SKM-1 treated with dmso at 0.1 percent for 144 hours (cell line): ENCODE measurements at regions not wholly inside any gene's neighbourhood (a gene's known extent, or its start where the extent isn't known, plus 50 kb on each side); places are given as distances from the start of the nearest gene placed in this dataset.
"Not testable (repeated sequence)": the region's sequence is repeated elsewhere in the genome, so short reads cannot be mapped to it uniquely, and the experiment has no call there.

ENCODE experiments used
- DNase-seq: peaks from one replicate; lab custom pipeline; 2025; ENCODE audit not compliant: unreplicated experiment; lab: John Stamatoyannopoulos, UW

DNA sequence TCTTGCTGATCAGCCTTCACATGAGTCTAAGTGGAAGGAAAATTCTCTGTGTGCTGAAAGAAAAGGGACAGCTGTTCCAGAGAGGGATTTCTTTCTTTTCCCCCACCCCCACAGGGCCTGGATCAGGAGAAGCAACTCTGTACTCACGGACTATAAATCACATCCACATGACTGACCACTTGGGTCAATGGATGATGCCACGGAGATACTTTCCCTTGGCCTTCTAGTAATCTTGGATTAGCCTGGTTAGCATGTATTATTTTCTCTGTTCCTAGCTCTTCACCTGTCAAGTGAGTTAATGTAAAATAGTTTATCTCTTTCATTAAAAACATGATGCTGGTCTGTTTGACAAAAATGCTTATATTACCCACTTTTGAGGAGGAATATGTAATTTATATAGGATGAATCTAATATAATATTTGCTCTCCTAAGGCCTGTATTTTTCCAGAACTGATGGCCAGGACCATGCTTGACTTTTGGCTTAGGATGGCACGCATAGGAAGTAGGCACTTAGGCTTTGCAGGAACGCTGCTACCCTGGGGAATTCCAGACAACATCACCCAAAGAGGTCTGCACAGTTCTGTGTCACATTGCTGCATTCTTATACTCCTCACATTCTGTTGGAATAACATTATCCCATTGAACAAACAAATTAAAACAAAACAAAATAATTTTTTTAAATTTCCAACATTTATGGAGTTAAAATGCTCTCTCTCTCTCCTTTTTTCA lies 892.1 kb downstream of the TLE1 start:
- no peak for DNase-seq

DNA sequence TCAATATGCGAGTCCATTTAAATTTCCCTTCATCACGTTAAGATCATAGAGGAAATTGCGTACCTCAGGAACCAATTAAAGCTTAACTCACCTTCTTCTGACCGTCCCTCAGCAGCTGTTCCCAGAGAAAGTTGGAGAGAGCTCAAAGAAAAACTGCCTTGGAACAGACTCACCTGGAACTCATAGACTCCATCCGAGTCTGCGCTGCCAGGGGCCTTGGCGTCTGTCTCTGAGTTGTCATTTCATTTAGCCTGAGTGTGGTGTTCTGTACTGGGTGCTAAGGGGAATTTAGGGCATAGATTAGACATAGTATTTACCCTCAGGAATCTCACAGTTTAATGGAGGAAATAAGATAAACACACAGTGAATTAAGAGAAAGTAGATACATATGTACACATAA lies 892.7 kb downstream of the TLE1 start:
- no peak for DNase-seq

DNA sequence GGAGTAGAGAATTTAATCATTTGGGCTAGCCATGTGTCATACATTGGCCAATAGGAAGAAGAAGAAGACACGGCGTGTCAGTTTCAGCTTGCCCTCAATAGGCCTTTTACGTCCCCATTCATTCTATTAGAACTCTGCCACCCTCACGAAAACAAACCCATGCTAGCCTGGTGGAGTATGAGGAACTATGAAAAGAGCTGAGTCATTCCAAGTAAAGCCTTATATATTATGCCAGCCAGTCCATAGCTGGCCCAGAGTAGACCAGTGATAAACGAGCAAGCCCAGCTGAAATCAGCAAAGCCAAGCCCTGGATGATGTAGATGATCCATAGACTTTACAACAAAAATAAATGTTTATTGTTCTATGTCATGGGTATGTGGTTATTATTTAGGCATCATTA lies 895.1 kb downstream of the TLE1 start:
- DNase-seq = no peak

DNA sequence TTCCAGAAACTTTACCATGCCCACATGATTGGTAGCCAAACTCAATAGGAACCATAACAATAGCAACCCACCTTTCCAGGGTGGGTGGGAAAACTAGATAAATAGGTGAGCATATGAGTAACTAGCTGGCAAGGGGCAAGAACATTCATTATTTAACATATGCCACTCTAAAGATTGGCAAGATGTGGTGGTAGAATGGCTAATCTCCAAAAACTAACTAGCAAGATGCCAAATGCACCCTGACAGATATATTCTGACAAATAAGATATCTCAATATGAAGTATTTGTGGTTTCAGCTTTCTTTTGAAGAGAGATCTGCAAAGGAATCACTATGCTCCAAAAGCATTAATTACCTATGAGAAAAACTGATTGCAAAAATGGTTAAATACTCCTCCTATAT lies 895.6 kb downstream of the TLE1 start:
- no peak for DNase-seq

- no peak for DNase-seq
Measured at GRCh38 chr9:80792726-80793125, 896.6 kb downstream of the TLE1 start.

GRCh38 chr9:80791836-80792235 lies 897.5 kb downstream of the TLE1 start:
- no peak for DNase-seq

DNA sequence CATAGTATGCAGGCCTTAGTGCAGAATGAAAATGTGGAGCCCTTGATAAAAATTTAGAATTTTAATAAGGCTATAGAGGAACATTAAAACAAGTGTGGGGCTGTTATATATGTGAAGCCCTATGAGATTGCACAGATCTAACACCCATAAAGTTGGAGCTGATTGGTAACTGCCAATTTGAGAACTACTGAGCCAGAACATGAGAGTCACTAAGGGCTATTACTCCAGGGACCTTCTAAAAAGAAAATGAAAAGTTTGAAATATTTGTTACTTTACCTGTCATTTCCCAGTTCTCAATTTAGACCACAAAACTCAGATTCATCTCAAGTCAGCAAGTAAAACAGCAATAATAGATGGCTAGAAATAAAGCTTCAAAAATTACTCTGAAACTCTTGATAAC lies 898.6 kb downstream of the TLE1 start:
- DNase-seq = no peak

DNA sequence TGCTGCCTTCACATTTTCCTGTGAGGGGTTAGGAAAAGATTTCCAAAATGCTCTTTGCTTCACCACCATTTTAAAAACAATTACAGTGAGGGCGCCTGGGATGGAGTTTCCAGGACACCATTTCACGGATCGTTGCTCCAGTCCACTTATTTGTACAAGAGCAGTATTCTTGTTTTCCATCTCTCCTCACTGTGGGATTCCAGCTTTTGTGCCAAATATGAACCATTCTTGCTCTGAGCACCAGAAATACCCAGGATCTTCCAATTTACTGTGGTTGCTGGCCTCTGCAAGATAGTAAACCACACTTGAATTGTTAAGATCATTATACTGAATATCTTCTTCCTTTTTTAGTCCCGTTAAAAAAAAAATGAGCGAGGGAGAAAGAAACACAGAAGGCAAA lies 899.5 kb downstream of the TLE1 start:
- DNase-seq = no peak

DNA sequence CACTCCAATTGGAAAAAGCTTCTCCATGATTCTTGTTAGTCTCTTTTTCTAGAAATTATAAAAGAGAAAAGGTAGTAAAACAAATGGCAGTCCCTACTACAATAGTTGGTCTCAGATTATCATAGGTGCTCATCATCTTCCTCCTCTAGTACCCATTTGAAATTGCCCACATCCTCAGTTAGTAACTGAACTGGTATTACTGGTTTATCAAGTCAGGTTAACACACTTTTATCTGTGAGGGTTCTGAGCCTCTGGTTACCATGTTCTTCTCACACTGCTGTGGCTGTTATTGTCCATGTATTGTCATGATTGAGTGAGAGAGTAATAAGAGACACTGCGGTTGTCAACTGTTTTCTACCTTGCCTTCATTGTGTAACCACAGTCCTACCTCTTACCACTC lies 901.7 kb downstream of the TLE1 start:
- DNase-seq = no peak

DNA sequence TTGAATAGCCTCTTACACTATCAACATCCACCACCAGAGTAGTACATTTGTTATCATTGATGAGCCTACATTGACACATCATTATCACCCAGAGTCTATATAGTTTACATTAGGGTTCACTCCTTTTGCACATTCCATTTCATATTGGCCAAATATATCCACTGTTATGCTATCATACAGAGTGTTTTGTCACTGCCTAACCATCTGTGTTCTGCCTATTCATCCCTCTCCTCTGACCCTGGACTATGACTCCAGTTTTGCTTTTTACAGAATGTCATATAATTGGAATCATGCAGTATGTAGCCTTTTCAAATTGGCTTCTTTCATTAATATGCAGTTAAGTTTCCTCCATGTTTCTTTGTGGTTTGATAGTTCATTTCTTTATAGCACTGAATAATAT lies 904.7 kb downstream of the TLE1 start:
- no peak for DNase-seq

DNA sequence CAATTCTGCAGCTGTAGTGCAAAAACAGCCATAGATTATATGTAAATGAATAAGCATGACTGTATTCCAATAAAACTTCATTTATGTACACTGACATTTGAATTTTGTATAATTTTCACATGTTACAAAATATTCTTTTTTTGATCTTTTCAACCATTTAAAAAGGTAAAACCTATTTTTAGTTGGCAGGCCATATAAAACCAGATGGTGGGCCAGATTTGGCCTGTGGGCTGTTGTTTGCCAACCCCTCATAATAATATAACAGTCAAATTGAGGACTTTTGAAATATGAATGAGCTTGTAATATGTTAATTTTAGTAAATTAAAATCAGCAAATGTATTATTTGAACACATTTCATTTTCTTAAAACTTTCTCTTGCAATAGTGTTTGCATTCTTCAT lies 913.4 kb downstream of the TLE1 start:
- no peak for DNase-seq

DNA sequence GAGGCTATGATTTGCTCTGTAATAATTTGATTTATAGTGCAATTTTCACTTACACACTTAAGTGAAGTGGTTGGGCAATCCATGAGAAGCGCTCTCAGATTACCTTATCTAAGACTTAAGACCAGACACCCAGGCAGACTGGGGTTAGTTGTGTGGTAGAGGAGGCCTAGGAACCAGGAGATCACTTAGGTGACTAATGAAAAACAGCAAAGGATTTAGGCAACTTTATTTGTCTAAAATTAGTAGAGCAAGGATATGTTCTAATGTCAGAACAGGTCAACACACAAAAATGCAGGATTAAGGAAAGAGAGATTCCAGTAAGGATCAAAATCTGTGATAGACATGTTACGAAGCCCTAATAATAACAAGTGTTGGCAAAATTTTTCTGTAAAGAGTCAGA lies 913.8 kb downstream of the TLE1 start:
- DNase-seq = no peak

DNA sequence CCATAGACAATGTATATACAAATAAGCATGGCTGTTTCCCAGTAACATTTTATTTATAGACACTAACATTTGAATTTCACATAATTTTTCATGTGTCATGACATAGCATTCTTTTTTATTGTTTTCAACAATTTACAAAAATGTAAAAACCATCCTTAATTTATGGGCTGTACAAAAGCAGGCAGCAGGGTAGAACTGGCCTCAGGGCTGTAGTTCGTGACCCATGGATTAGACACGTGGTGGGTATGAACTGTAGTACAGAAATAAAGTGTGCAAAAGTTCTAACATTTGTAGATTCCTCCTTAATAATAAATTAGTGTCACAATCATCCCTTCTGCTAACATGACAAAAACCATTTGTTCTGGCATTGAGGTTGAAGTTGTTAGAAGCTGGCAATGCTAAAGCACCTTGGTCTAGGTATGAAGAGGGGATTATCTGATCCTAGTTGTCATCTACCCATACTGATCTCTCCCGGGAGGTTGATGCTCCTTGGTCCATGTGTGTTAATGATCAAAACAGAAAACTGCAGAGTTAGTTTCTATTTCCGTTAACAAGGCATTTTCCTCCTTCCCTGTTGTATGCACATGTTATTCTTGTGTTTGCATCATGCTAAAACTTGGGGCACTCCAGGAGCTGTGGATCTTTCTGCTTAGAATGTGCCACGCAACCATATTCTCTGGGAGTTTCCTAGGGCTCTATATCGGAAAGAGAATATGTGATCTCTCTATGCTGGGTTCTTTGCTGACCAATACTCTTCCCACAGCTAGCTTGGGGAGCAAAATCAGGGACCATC lies 917.6 kb downstream of the TLE1 start:
- no peak for DNase-seq

- DNase-seq = no peak
Measured at GRCh38 chr9:80763536-80763935, 925.8 kb downstream of the TLE1 start.

DNA sequence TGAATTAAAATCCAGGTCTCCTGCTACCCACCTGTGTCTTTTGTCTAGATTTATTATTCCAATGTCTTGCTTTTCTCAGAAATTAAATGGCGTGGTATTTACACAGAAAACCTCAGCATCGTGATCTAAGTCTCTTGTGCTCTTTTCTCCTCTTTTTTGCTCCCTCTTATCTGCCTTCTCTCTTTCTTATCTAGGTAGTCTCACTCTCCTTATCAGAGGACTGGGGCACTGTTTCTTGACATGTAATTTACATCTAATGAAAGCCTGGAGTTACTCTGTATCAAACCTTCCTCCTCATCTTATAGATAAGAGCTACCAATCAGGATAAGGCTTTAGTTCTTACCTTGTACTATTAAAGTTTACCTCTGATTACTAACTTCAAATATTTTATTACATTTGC lies 933.8 kb downstream of the TLE1 start:
- DNase-seq = no peak

GRCh38 chr9:80747056-80747455 lies 942.3 kb downstream of the TLE1 start:
- DNase-seq = not testable (repeated sequence)

DNA sequence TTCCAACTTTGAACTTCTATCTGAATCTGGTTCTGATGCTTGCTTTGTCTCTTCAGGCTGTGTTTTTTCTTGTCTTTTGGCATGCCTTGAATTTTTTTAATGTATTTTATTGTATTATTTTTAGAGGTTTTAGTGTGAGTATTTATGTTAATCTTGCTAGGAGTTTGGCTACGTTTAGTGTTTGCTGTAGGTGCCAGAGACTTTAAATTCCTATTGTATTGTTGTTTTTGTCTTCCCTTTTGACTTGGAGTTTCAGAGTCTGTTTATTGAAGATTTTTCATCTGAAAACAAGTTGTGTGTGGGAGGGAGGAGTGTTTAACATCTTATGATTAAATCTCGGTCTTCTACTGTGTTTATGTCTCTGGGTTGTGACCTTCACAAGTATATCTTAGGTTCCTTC lies 956.8 kb downstream of the TLE1 start:
- DNase-seq = no peak

DNA sequence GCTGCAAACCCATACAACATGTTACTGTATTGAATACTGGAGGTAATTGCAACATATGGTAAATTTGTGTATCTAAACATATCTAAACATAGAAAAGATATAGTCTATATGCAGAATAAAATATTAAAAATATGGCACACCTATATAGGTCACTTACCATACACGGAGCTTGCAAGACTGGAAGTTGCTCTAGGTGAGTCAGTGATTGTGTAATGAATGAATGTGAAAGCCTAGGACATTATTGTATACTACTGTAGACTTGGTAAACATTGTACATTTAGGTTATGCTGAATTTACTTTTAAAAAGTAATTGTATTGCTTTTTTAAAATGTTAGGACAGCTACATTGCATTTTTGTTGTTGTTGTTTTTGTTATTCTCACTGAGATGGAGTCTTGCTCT lies 968.8 kb downstream of the TLE1 start:
- no peak for DNase-seq

DNA sequence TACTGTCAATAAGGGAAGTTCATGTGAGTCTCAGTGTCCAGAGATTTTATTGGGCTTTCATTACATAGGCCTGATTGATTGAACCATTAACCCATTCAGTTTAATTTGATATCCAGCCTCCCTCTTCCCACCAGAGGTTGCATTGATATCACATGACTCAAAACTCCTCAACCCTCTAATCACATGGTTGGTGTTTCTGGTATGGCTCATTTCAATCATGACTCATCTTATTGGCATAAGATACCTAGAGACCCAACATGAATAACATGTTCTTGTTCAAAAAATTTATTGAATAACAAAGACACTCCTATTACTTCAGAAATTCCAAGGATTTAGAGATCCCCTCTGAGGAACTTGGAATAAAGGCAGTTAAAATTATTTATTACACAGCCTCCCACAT lies 982.2 kb downstream of the TLE1 start:
- DNase-seq = no peak

- no peak for DNase-seq
Measured at GRCh38 chr9:80701061-80701460, 988.3 kb downstream of the TLE1 start.

- no peak for DNase-seq
Measured at GRCh38 chr9:80699511-80699998, 989.8 kb downstream of the TLE1 start.

DNA sequence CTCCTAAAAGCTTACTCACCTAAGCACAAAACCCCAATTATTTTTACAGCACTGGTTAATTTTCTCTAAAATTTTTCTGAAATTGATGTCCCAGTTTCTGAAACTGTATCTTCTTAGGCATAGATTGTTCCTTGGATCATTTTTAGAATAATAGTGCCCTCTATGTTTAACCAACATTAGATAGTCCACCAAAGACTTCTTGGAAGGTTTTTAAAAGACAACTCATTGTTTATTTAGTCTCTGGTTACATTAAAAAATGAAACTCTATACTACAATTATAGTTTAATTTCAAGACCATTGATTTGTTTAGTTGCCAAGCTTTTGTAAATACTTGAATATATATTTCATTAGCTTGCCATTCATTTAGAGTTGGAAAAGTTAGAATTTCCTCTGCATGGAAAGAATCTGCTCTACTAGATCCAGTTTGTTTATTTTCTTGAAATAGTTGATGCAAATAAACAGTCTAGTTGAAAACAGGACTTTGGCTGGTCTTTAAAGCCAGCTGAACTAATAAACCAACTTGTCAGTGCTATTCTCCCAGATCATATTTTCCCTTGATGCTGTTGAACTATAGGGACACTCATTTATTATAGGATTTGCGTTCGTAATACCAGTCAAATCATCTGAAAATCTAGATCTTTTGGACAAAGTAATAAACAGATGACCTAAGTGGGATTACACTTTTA lies 990.5 kb downstream of the TLE1 start:
- DNase-seq = no peak
